Hematopoietic multipotent progenitor cell treated with erythropoietin and hydrocortisone succinate and interleukin-3 and kit ligand, for 6 days (in vitro differentiated cells): ENCODE measurements at regions not wholly inside any gene's neighbourhood (a gene's known extent, or its start where the extent isn't known, plus 50 kb on each side); places are given as distances from the start of the nearest gene placed in this dataset.

Experiments
- DNase-seq: peaks from one replicate; pipeline ENCODE4 v3.0.0-alpha.2; 2015

DNA sequence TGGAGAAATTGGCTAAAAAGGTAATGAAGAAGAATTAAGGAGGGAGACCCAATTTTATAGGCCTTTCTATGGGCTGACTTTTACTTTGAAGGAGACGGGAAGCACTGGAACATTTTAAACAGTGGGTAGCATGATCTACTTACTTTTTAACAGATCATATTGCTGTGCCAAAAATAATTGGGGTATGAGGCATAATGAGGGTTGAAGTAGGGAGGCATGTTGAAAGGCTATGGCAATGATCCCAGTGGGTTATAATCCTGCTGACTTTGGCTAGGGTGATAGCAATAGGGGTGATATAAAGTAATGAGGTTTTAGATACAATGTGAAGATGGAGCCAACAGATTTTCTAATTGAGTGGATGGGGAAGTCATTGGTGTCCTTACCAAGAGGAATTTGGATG is 73.2 kb downstream of the GPR37 start:
- no peak for DNase-seq

DNA sequence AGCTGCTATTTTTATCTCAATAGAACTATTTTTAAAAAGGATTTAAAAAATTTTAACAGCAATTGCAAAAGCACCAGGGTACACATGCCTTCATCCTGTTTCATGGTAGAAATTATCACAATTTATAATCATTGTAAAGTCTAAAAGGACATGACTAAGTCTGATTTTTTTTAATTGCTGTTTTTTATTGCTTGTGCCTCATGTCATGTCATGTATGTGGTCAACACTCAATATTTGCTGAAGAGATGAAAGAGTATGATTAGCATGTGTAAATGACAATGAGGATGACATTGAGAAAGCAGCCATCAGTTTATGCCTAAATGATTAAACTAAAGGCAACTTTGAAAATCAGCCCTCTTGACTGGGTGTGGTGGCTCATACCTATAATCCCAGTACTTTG is 74.8 kb downstream of the GPR37 start:
- no peak for DNase-seq

DNA sequence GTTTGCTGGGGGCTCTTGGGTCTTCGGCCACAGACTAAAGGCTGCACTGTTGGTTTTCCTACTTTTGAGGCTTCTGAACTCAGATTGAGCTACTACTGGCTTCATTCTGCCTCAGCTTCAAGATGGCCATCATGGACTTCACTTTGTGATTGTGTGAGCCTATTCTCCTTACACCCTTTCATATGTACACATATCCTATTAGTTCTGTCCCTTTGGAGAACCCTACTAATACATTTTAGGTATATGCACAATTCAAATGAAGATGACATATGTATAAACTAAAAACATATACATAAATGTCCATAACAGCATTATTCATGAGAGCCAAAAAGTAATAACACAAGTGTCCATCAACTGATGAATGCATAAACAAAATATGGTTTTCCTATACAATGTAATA is 75.7 kb downstream of the GPR37 start:
- no peak for DNase-seq

DNA sequence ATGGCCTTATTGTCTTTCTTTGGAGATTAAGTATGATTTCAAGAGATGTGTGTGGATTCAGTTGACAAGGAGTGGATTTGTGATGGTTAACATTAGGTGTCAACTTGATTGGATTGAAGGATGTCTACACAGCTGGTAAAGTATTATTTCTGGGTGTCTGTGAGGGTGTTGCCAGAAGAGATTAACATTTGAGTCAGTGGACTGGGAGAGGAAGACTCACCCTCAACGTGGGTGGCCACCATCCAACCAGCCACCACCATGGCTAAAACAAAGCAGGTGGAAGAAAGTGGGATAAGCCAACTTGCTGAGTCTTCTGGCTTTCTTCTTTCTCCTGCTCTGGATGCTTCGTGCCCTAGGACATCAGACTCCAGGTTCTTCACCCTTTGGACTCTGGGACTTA is 76.1 kb downstream of the GPR37 start:
- DNase-seq = no peak

GRCh38 chr7:124688991-124689390 is 76.6 kb downstream of the GPR37 start:
- no peak for DNase-seq

GRCh38 chr7:124686543-124687171 is 78.9 kb downstream of the GPR37 start:
- no peak for DNase-seq

- DNase-seq = no peak
Measured at GRCh38 chr7:124681946-124682345, 83.6 kb downstream of the GPR37 start.

GRCh38 chr7:124680304-124680703 is 85.3 kb downstream of the GPR37 start:
- DNase-seq = no peak

GRCh38 chr7:124679586-124680225 is 85.9 kb downstream of the GPR37 start:
- no peak for DNase-seq

GRCh38 chr7:124679146-124679545 is 86.4 kb downstream of the GPR37 start:
- no peak for DNase-seq

- no peak for DNase-seq
Measured at GRCh38 chr7:124674451-124674850, 91.1 kb downstream of the GPR37 start.

DNA sequence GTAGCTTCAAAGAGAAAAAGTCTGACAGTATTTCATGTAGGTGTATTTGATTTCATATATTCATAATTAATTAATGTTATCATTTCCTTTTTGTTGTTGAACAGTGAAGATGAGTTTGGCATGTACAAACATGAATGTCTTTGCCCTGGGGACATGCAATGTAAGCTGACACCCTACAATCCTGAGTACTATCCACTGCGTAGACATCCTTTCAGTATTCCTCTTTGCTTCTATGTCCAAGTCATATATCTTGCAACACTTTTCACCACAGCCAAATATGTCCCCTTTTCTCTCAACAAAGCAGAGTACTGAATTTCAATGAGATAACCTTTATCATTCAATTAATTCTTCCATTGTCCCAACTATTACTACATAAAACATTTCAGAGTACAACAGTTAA is 93.6 kb downstream of the GPR37 start:
- no peak for DNase-seq

GRCh38 chr7:124667312-124668153 is 98.1 kb downstream of the GPR37 start:
- DNase-seq = no peak

- no peak for DNase-seq
Measured at GRCh38 chr7:124662937-124663336, 102.7 kb downstream of the GPR37 start.

- no peak for DNase-seq
Measured at GRCh38 chr7:124662372-124662771, 103.2 kb downstream of the GPR37 start.

DNA sequence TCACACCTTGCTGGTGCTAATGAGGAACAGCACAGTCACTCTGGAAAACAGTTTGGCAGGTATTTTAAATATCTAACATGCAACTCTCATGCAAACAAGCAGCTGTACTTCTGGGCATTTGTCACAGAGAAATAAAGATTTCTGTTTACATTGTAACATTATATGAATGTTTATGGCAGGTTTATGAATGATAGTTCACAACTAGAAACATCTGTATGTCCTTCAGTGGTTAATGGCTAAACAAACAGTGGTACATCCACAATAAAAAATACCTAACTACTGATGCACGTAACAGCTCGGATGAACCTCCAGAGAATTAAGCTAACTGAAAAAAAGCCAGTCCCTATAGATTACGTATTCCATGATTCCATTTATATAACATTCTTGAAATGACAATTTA is 109.6 kb downstream of the GPR37 start:
- DNase-seq = no peak

DNA sequence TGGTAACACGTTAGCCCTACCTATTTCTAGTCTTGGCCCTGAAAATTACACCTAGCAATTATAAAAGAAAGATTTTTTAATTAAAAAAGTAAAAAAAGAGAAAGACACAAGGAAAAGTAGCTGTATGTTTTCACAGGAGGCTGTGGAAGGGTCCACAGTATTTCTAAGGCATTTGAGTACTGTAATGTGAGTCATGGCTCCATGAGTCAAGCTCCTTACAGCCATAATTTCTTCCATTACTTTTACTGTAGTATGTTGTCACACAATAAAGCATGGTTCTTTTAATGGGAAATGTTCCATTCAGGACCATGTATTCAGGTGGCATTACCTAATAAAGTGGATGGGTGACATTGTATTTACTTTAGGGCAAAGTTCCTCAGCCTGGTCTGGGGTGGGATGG is 113.4 kb downstream of the GPR37 start:
- no peak for DNase-seq

DNA sequence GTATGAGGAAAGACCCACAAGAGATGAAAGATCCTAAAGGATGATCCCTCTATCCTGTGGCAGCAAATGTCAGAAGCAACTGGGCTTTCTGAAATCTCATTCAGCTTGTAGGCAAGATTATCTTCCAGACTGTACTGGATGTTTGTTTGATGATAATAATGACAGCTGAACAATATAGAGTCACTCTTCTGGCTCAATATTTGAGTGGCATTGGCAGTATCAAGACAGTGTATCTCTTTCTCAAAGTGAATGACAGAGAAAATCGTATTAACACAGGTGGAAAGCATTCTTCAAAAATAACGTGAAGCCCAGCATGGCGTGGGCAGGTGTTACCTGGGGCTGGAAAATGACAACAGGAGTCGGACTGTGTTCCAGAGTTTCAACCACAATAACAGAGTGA is 114.5 kb downstream of the GPR37 start:
- DNase-seq = no peak

DNA sequence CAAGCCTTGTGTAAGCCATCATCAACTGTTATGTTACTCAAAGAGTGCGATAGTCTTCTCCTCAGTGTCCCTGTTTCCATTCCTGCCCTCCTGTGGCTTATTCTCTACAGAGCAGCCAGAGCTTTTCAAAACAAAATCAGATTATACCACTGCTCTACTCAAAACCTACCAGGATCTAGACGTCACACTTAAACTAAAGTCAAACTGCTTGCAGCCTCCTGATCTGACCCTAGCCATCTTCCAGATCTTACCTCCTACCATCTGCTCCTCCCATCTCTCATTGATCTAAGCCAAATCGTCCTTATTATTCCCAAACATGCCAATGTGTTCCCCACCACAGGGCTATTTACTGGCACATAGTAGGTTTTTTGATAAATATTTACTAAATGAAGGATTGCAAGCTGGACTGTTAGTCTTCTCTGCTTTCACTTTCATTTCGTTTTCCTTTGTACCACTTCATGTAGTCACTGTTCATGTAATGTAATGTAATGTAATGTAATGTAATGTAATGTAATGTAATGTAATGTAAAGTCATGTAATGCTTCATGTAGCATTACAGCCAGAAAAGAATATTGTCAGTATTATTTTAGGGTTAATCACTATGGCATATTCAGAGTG is 116.1 kb downstream of the GPR37 start:
- no peak for DNase-seq

- DNase-seq = no peak
Measured at GRCh38 chr7:124647630-124648306, 117.8 kb downstream of the GPR37 start.

DNA sequence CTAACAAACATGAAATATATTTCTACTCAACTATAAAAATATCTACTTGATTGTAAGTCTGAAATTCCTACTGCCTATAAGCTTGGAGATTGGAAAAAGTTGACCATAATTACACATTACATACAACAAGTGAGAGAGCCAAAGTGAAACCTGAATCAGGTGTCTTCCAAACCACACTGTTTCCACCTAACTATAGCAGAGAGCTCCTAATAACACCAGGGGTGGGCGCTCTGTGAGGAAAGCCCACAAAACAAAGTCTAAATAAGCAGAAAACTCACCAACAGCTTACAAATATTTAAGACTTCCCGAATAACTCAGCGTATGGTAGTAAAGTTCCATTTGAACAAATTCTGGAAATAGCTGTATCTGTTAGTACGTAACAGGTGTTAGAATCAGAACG is 119.9 kb downstream of the GPR37 start:
- DNase-seq = no peak

DNA sequence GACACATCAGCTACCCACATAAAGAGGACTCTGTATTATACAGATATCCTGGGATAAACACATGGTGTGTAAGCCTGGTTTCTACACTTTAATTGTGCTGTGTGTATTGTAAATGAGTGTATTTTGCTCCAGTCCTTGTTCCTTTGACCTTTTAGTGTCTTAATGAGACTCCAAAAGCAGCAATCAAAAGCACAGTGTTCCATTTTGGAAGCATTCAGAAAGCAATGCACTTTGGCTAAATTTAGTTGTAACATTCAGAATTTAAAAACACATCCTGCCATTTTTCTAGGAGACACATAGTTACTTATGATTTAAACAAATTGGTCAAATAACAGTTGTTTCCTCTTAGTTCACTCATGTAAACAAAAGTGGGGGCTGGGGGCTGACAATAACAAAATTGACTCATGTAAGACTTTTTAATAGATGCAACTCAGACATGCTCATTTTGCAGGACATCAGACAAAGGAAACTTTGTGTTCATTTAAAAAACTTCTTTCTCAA is 122.2 kb downstream of the GPR37 start:
- no peak for DNase-seq

- no peak for DNase-seq
Measured at GRCh38 chr7:124635416-124635815, 130.2 kb downstream of the GPR37 start.
